PC-3 (cell line): ENCODE measurements at regions not wholly inside any gene's neighbourhood (a gene's known extent, or its start where the extent isn't known, plus 50 kb on each side); places are given as distances from the start of the nearest gene placed in this dataset.

Experiments used
- ATAC-seq: fragments of 200-7000 bp; cut with Tn5 transposase; 2 replicates; pipeline ENCODE4 v1.9.1; 2020; ENCODE audit warnings: mild to moderate bottlenecking, moderate library complexity
- BruUV-seq: library from RNA; stranded (reverse); fragments of 400-500 nt; replicated peaks from 2 replicates; lab custom pipeline; 2021; lab: Mats Ljungman, UMichigan
- CTCF ChIA-PET: fragments of 300-600 bp; sonication (Branson Sonifier 250); formaldehyde crosslinking; loops from one replicate; lab custom pipeline; 2022; ENCODE audit warnings: antibody characterized with exemption; lab: Charles Lee
- POLR2A ChIA-PET: fragments of 300-600 bp; sonication (Branson Sonifier 250); formaldehyde crosslinking; loops from one replicate; lab custom pipeline; 2022; ENCODE audit warnings: antibody characterized with exemption; ENCODE audit not compliant: unreplicated experiment; lab: Charles Lee
- DNase-seq: peaks from one replicate; pipeline ENCODE4 v3.0.0-alpha.2; 2015
- H2AFZ ChIP-seq: fragments of 300-600 bp; sonication (generic); 2 replicates; pipeline ENCODE4 v1.6.0; 2016; ENCODE audit warnings: antibody characterized with exemption, low read length
- H3F3A ChIP-seq: fragments of 300-600 bp; sonication (generic); one replicate; pipeline ENCODE4 v1.6.0; 2017; ENCODE audit warnings: antibody characterized with exemption, low read length, control low read depth, mild to moderate bottlenecking; ENCODE audit not compliant: unreplicated experiment
- H3K27ac ChIP-seq: fragments of 300-600 bp; sonication (generic); 2 replicates; pipeline ENCODE4 v1.5.1; 2016; ENCODE audit warnings: mild to moderate bottlenecking, low read length
- H3K27me3 ChIP-seq: fragments of 300-600 bp; sonication (generic); 2 replicates; pipeline ENCODE4 v1.6.1; 2016; ENCODE audit warnings: low read length, mixed read lengths
- H3K36me3 ChIP-seq: fragments of 300-600 bp; sonication (generic); 2 replicates; pipeline ENCODE4 v1.6.1; 2016; ENCODE audit warnings: low read depth, mixed run types, low read length, mixed read lengths
- H3K4me1 ChIP-seq: fragments of 300-600 bp; sonication (generic); 2 replicates; pipeline ENCODE4 v1.5.1; 2016; ENCODE audit warnings: low read length; ENCODE audit not compliant: insufficient read depth
- H3K4me2 ChIP-seq: fragments of 300-600 bp; sonication (generic); 2 replicates; pipeline ENCODE4 v1.6.0; 2016; ENCODE audit warnings: low read length
- H3K4me3 ChIP-seq: fragments of 300-600 bp; sonication (generic); 2 replicates; pipeline ENCODE4 v1.5.1; 2016; ENCODE audit warnings: mild to moderate bottlenecking, low read length, mixed read lengths
- H3K79me2 ChIP-seq: fragments of 300-600 bp; sonication (generic); 2 replicates; pipeline ENCODE4 v1.6.1; 2017; ENCODE audit warnings: low read length, mixed read lengths
- H3K9ac ChIP-seq: fragments of 300-600 bp; sonication (generic); 2 replicates; pipeline ENCODE4 v1.6.0; 2016; ENCODE audit warnings: mild to moderate bottlenecking, low read length
- H3K9me2 ChIP-seq: fragments of 300-600 bp; sonication (generic); replicated peaks from 2 replicates; pipeline ENCODE4 v1.6.1; 2016; ENCODE audit warnings: mixed run types, low read length, mixed read lengths
- H3K9me3 ChIP-seq: fragments of 300-600 bp; sonication (generic); 2 replicates; pipeline ENCODE4 v1.6.1; 2016; ENCODE audit warnings: low read length, mixed read lengths
- H4K20me1 ChIP-seq: fragments of 300-600 bp; sonication (generic); 2 replicates; pipeline ENCODE4 v1.6.1; 2016; ENCODE audit warnings: low read length, mixed read lengths
- CTCF ChIP-seq: fragments of 300-600 bp; sonication (generic); conservative IDR thresholded peaks from 2 replicates; pipeline ENCODE4 v1.5.1; 2017; ENCODE audit warnings: antibody characterized with exemption, low read depth, mild to moderate bottlenecking, low read length
- EZH2 ChIP-seq: fragments of 300-600 bp; sonication (generic); IDR thresholded peaks from one replicate; pipeline ENCODE4 v1.6.1; 2017; ENCODE audit warnings: antibody characterized with exemption, mild to moderate bottlenecking, low read length; ENCODE audit not compliant: unreplicated experiment
- EZH2phosphoT487 ChIP-seq: fragments of 300-600 bp; sonication (generic); IDR thresholded peaks from 2 replicates; pipeline ENCODE4 v1.6.1; 2018; ENCODE audit warnings: mild to moderate bottlenecking, antibody characterized with exemption, low read length, borderline replicate concordance
- intact Hi-C: fragments of 100-400 bp; cut with micrococcal nuclease; formaldehyde crosslinking; loops from 2 replicates; pipeline ENCODE4 v1.9.0; 2023

GRCh38 chr1:189336115-189337100, 1141.3 kb downstream of the BRINP3 start:
- Histone ChIP-seq H3K27ac (no peak overlapping the region), H3K4me3 (no peak overlapping the region), H3K9ac (no peak overlapping the region), H3F3A (no peaks in the 10 kb centered on the region), H3K4me2 (no peak overlapping the region), H4K20me1 (no peaks in the 10 kb centered on the region), H3K79me2 (no peaks in the 10 kb centered on the region), H2AFZ (no peak overlapping the region), H3K9me3 (no peaks in the 10 kb centered on the region), H3K9me2 (no peaks in the 10 kb centered on the region), H3K4me1 (no peaks in the 10 kb centered on the region), H3K36me3 (no peaks in the 10 kb centered on the region), H3K27me3 (no peaks in the 10 kb centered on the region)
- no peak for ATAC-seq
- POLR2A ChIA-PET, result no interaction called here
- intact Hi-C loops, result no loop called here
- no peak for DNase-seq
- CTCF ChIA-PET, result no interaction called here
- TF ChIP-seq EZH2phosphoT487 (no peak), EZH2 (no peak), CTCF (no peak)
- BruUV-seq, result no TSS peak

GRCh38 chr1:189349607-189350006, 1128.1 kb downstream of the BRINP3 start:
- BruUV-seq, result no TSS peak
- POLR2A ChIA-PET, result no interaction called here
- TF ChIP-seq EZH2, result no peak
- TF ChIP-seq CTCF, result no peak
- TF ChIP-seq EZH2phosphoT487, result no peak

More at GRCh38 chr1:189349607-189350006, 1128.1 kb downstream of the BRINP3 start:
- ATAC-seq (no peak), DNase-seq (no peak)
- H3K4me2 ChIP-seq, result no peak overlapping the region
- no peaks in the 10 kb centered on the region for H3F3A ChIP-seq
- intact Hi-C loops, result no loop called here
- no peaks in the 10 kb centered on the region for H3K4me1 ChIP-seq
- no peak overlapping the region for H3K9ac ChIP-seq
- CTCF ChIA-PET, result no interaction called here
- H3K9me2 ChIP-seq, result no peaks in the 10 kb centered on the region
- no peaks in the 10 kb centered on the region for H3K36me3 ChIP-seq
- H4K20me1 ChIP-seq, result no peaks in the 10 kb centered on the region
- H3K9me3 ChIP-seq, result no peaks in the 10 kb centered on the region
- no peak overlapping the region for H3K4me3 ChIP-seq
- H3K27ac ChIP-seq, result no peak overlapping the region
- H2AFZ ChIP-seq, result no peak overlapping the region
- no peaks in the 10 kb centered on the region for H3K79me2 ChIP-seq
- no peaks in the 10 kb centered on the region for H3K27me3 ChIP-seq
